ENCODE measurements at regions not wholly inside any gene's neighbourhood (a gene's known extent, or its start where the extent isn't known, plus 50 kb on each side); places are given as distances from the start of the nearest gene placed in this dataset.
"Not testable (repeated sequence)": the region's sequence is repeated elsewhere in the genome, so short reads cannot be mapped to it uniquely, and the experiment has no call there.

DNA sequence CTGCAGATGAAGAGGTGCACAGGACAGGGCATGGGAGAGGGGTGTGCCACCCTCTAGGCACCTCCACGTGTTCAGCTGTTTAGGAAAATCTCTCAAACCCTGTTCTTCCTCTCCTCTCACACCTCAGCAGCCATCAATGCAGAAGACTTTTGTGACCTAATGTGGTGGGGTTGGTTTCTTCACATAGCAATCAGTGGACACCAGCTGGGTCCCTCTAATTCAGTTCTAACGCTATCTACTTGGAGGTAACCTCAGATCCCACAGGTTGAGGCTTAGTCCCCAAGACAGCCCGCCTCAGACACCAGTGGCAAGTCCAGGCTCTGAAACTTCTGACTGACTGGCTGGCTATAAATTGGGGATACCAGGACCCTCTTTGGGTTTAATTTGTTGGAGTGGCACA lies 69.9 kb upstream of the ANKRD10 start:
- TF ChIP-seq, protein P1, sequence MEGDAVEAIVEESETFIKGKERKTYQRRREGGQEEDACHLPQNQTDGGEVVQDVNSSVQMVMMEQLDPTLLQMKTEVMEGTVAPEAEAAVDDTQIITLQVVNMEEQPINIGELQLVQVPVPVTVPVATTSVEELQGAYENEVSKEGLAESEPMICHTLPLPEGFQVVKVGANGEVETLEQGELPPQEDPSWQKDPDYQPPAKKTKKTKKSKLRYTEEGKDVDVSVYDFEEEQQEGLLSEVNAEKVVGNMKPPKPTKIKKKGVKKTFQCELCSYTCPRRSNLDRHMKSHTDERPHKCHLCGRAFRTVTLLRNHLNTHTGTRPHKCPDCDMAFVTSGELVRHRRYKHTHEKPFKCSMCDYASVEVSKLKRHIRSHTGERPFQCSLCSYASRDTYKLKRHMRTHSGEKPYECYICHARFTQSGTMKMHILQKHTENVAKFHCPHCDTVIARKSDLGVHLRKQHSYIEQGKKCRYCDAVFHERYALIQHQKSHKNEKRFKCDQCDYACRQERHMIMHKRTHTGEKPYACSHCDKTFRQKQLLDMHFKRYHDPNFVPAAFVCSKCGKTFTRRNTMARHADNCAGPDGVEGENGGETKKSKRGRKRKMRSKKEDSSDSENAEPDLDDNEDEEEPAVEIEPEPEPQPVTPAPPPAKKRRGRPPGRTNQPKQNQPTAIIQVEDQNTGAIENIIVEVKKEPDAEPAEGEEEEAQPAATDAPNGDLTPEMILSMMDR (conservative IDR thresholded peaks at IDR 0.05; ENCODE audit: low read length), result no peak
- no peak for DNase-seq (ENCODE audit: low read depth)
- H3K4me3 ChIP-seq (ENCODE audit: low read length), result no peak overlapping the region

DNA sequence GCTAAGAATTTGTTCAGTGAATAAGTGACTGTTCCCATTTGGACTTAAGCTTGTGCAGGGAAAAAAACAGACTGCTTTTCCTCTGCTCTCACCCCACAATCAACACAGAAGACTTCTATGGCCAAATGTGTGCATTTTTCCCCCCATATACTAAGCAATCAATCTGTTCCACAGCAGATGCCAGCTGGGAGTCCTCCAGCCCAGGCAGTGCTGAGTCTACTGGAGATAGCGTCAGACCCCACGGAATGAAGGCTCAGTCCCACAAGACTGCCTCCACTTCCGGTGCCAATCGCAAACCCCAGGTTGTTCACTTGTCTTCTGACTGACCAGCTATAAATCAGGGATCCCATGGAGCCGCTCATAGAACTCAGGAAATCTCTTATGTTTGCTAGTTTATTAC lies 69.5 kb upstream of the ANKRD10 start:
- TF ChIP-seq, protein P1 (conservative IDR thresholded peaks at IDR 0.05; ENCODE audit: low read length), result no peak
- no peak for DNase-seq (ENCODE audit: low read depth)
- no peak overlapping the region for H3K4me3 ChIP-seq (ENCODE audit: low read length)

DNA sequence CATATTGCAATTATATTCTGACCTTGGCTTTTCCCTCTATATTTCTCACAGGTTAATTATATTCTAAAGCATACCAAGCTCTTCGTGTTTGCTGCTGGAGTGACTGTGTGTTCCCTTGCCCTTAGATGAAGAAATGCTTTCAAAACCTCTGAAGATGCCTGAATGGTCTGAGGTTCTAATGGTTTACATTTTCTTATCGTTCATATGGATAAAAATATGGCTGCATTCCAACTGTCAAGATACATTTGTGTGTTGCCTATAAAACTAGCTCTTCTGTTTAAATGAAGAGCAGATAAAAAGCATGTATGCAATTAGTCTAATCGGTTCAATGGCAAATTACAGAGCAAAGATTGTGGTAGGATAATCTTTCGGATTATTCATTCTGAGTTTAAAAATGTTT lies 68.4 kb upstream of the ANKRD10 start:
- DNase-seq (ENCODE audit: low read depth), result no peak
- TF ChIP-seq, protein P1 (conservative IDR thresholded peaks at IDR 0.05; ENCODE audit: low read length), result no peak
- no peak overlapping the region for H3K4me3 ChIP-seq (ENCODE audit: low read length)

DNA sequence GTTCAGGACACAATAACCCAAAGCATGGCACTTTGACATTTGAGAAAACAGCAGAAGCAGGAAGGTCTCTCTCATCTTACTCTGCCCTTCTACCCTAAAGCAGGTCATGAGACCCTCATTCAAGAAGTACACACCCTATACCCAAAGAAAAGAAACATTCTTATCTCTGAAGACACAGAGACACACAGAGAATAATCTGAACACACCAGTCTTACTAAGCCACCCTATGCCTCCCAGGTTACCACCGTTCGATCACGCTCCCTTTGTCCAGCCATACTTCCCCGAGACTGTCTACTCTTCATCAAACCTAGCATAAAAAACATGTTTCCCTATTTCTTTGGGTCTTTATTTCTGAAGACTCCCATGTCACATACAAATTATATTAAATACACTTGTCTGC lies 66.5 kb upstream of the ANKRD10 start:
- TF ChIP-seq, protein P1 (conservative IDR thresholded peaks at IDR 0.05; ENCODE audit: low read length), result no peak
- H3K4me3 ChIP-seq (ENCODE audit: low read length), result no peak overlapping the region
- DNase-seq (ENCODE audit: low read depth), result no peak

DNA sequence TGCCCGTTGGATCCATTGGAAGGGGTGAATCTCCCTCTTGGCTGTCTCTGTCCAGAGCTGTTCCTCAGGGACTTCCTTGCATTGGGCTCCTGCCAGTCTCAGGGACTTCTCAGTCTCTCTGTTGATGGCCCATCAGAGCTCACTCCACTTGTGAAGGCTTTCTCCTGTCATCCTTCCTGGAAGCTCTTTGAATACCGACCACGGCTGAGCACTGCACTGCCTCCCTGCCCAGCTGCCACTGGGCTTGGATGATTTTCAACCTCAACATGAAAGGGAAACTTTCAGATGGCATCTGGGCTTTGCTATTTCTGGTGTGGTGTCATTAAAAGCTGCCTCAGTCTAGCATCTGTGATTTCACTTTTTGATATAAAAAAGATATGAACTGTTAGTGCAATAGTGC lies 66.1 kb upstream of the ANKRD10 start:
- no peak for DNase-seq (ENCODE audit: low read depth)
- TF ChIP-seq, protein P1 (conservative IDR thresholded peaks at IDR 0.05; ENCODE audit: low read length), result no peak
- no peak overlapping the region for H3K4me3 ChIP-seq (ENCODE audit: low read length)

DNA sequence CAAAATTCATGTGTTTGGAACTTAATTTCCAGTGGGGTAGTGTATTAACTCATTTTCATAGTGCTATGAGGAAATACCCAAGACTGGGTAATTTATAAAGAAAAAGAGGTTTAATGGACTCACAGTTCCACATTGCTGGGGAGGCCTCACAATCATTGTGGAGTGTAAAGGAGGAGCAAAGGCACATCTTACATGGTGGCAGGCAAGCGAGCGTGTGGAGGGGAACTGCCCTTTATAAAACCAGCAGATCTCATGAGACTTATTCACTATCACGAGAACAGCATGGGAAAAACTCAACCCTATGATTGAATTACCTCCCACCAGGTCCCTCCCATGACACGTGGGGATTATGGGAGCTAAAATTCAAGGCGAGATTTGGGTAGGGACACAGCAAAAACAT lies 64.3 kb upstream of the ANKRD10 start:
- not testable (repeated sequence) for DNase-seq (ENCODE audit: low read depth)

DNA sequence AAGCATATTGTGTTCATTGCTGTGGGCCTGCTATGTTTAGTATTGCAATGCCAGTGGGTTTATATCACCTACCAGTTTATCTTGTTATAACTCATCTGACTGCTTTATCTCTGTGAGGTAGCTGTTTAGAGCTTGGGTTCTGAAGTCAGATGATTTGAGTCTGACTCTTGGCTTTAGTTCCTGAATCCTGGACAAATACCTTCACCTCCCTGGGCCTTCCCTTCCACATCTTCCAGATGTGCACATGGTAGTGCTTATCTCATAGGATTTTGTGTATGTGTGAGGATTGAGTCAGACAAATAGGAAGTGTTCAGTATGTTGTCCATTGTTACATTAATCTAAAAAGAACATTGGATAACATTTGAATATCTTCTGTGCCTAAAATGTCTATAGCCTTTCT lies 63.5 kb upstream of the ANKRD10 start:
- TF ChIP-seq, protein P1 (conservative IDR thresholded peaks at IDR 0.05; ENCODE audit: low read length), result no peak
- H3K4me3 ChIP-seq (ENCODE audit: low read length), result no peak overlapping the region
- no peak for DNase-seq (ENCODE audit: low read depth)

More for the DNA sequence above, 64.3 kb upstream of the ANKRD10 start:
- not testable (repeated sequence) for H3K4me3 ChIP-seq (ENCODE audit: low read length)

DNA sequence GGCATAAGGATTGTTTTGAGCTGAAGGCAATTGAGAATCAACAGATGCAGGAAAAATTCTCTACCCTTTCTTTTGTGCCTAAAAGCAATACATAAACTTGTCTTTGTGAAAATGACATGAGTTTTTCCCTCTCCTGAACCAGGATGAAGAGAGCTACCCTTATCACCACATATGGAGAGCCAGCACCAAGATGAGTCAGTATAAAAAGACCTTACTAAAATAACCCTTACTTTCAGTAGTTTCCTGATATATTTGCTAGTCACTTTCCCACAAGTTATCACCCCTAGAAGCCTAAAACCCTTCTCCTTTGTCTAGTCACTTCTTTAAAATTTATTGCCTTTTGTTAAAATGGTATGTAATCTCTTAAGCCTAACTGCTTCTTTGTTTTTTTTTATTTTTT lies 61.9 kb upstream of the ANKRD10 start:
- no peak for DNase-seq (ENCODE audit: low read depth)
- TF ChIP-seq, protein P1 (conservative IDR thresholded peaks at IDR 0.05; ENCODE audit: low read length), result no peak

More for the DNA sequence above, 61.9 kb upstream of the ANKRD10 start:
- no peak overlapping the region for H3K4me3 ChIP-seq (ENCODE audit: low read length)

Data from AG10803 (cell line).